HG03159 (cell line): ENCODE measurements at regions not wholly inside any gene's neighbourhood (a gene's known extent, or its start where the extent isn't known, plus 50 kb on each side); places are given as distances from the start of the nearest gene placed in this dataset.
"Not testable (repeated sequence)": the region's sequence is repeated elsewhere in the genome, so short reads cannot be mapped to it uniquely, and the experiment has no call there.

Experiments used
- ATAC-seq: cut with Tn5 transposase; IDR thresholded peaks from one replicate; pipeline ENCODE4 v1.9.1; 2021; ENCODE audit warnings: mild to moderate bottlenecking, moderate library complexity; ENCODE audit not compliant: unreplicated experiment

DNA sequence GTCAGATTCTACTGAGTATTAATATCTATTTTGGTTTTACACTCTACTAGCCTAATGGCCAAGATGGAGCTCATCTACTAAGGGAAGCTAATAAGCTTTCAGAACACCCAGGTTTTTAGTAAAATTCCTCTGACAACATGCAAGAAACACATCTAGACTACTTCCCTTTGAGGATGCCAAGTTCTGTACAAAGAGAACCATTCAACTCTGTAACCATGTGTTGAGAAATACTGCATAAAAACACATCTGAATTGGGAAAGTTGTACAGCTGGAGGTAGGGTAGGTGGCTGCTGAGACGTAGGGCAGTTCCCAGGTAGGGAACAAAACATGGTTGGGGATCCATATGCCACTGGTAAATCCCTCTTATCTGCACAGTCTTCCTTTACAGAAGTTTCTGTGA, 66.2 kb downstream of the SC5D start:
- ATAC-seq: no peak

DNA sequence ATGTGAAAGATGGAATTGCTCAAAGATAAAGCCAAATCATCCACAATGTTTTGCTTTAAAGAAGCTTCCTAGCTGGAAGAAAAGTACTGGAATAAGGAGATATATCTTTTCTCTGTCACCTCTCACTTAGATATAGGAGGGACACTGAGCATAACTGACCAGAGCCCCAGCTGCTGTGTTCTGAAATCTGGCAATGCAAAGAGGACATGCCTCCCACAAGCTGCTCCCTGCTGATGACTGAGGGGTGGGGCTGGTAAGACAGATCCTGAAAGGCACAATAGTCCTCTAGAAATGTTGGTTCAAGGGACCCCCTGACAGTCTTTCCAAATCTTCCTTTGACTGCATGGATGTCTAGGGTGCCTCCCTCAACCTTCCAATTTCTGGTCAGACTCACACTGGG, 67.0 kb downstream of the SC5D start:
- ATAC-seq: no peak

DNA sequence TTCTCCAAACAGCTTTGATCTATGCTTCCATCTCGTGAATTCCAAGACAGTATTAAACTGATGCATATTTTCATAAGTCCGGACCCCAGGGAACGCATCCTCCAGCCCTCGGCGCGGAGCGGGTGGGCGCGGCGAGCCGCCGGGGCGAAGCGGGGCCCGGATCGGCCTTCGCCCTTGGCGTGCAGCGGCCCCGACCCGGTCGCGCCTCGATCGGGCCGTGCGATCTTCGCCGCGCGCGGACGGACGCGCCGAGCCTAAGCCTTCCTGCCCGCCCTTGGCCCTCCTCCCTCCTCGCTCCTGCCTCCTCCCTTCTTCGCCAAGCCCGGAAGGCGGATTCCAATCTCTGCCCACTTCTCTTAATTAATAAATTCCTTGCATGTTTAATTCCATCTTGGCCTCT, 70.4 kb downstream of the SC5D start:
- not testable (repeated sequence) for ATAC-seq

DNA sequence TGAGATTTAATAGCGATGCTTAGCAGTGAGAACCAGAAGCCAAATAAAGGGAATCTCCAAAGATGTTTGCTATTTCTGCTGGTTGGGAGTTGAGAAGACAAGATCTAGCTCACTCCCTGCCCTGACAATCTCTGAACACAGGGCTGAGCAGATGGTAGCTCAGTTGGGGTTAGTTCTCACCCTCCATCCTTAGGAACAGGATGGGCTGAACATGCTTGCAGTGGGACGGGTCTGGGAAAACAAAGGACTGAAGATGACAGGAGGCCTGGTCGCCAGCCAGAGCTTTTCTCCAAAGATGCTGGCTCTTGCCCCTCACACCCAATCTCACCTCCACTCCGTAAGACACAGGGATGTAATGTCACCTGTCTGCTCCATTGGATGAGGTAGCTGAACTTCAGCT, 72.7 kb downstream of the SC5D start:
- ATAC-seq: no peak

DNA sequence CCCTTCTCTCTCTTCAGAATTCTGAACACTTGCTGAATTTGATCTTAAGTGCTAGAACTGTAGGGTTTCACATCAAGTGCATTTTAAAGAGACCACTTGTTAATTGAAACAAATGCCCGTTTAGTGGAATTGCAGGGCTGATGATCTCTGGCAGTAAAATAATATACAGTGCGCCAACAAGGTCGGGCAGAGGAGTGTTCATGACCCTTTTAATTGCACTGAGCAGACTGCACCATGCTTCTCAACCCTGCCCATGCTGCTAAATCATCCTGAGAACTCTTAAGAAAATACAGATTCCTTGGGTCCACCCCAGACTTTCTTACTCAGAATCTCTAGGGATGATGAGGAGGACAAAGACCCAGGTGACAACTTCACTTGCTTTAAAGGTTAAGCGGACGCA, 73.5 kb downstream of the SC5D start:
- no peak for ATAC-seq

DNA sequence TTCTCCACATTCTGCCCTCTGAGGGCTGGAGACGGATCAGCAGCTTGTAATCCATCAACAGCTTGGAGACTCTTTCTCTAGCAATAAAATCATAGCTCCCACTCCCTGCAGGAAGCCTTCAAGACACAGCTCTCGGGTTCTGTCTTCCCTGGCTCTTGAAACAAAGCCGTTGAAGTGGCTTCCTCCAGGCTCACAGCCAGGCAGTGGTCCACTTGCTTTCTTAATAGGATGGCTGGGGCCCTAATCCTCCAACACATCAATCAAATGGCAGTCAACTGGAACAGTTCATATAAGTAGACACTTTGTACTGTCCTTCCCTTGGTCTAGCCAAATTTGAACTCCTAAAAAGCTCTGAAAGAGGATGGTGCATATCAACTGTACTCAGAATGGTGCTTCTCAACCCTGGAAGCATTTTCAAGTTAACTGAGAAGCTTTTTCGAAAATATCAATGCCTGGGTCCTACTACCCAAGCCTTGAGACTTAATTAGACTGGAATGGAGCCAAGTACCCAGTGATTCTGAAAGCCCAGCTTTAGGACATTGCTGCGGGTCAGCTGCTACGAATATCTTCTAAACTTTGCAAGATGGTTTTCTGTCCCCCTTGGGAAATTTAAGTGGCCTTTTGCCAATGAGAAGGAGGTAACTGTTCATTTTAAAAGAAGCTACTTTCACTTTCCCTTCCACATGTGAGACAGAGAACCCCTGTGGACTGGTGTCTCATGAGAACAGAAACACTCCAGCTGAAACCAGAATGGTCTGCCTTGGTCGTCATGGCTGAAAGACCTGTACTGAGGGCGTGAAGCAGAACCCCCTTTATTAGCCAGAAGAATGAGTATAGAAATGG, 74.7 kb downstream of the SC5D start:
- peak; percentile 91 for ATAC-seq

DNA sequence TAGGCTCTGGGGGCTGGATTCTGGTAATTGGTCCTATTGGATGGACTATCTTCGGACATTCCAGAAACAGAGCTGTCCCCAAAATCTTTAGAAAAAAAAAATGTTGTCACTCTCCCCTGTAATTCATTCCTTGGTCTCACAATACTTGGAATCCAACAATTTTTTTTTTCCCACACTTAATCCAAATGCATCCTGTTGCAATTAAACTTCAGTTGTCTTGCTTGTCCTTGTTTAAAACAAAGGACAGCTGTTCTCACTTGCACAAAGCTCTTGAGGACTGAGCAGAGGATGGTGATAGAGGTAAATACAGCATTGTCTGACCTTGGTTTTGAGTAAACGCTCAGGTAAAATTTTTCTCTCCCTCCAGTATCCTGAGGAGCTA, 75.3 kb downstream of the SC5D start:
- no peak for ATAC-seq

DNA sequence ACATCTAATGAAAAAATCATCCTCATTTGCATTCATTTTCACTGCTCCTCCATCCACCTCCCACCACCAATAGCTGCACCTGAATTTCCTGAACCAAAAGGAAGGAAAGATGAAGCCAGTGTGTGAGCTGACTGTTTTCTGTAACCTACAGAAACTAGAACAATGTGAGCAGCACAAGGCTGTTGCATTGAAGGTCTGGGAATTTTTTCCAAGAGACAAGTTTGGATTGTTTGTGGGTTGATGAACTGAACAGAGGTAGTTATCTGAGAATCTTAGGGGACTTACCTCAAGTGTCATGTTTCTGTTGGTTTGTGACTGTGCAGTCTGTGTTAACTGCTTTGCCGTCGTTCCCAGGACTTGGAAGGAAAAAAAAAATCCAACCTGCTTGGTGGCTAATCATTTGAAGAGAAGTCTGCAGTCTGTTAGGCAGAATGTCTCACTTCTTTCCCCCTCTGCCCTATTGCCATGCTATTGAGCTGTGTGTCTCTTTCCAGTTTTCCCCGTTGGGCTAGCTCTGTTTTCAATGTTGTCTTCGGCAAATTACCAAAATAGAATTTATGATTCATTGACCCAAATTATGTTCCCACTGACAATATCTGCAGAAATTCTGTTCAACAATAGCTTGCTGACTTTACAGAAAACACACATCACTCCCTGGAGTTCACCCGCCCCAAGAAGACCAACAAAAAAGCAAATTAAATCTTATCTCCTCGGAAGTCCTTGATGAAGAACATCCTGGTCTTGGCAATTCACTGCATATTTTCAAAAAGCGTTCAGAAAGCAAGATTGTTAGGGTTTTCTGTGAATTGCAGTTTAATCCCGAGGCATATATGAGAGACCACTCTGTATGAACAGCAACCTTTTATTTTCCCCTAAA, 76.0 kb downstream of the SC5D start:
- no peak for ATAC-seq

DNA sequence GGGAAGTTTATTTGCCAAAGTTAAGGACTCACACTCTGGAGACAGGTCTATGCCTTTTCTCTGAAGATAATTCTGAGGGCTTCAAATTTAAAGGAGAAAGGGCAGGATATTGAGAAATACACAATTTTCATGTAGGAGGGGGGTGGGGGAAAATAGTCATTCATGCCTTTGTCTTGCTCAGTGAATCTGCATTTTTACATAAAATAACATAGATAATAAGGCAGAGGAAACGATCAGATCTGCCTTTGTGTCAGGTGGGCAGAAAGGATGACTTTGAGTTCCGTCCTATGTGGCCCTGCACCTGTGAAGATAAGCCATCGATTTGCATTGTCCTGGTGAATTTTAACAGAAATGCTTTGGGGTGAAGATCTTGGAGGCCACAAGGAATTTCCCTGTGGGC, 76.8 kb downstream of the SC5D start:
- ATAC-seq: no peak

DNA sequence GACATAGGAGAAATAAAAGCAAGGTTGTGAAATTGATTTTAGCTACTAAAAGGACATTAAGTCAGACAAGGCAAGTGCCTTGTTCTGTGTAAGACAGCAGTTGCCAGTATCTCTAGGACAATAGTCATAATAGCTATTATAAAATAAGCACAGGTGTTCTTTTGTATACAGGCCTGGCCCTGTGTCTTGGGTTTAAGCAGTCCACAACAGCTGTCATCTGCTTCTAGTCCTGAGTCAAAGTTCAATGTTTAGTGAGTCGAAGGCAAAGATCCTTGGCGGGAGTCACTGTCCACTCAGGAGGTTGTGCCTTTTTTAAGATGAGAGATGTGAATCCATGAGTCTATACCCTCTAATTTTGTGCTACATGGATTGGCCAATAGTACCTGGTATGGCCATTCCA, 79.5 kb downstream of the SC5D start:
- no peak for ATAC-seq

DNA sequence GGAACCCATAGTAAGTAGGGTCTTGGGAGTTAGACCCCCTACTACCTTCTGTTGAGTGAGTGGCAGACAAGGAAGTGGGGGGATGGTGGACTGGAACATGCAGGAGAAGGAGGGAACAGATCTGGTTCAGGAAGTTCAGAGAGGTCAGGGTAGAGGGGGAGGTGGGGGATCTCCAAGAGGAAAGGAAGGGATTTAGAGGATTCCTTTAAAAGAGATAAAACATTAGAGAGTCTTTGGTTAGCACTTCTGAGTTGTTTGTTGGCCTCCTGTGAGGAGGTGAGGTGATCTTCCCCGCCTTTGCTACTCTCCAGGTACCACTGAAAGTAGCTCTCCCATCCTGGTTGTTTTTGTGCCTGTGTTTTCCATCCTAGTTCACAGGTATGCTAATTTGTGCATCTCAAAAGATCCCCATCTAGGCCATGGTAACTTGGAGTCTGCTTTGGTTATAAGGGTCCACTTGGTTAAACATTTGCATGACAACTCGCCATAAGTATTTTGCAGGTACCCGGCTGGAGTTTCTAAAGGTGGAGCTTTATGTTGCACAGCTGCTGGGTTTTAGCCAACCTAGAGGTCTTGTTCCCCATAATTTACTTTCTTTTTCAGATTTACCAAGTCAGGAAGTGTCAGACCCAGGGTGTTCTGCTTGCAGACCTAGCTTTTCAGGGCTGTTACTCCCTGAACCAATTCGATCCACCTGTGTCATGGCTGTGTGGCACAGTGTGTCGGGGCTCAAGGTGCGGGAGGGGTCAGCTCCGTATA, 79.3 kb upstream of the SORL1 start:
- peak; percentile 89 for ATAC-seq

DNA sequence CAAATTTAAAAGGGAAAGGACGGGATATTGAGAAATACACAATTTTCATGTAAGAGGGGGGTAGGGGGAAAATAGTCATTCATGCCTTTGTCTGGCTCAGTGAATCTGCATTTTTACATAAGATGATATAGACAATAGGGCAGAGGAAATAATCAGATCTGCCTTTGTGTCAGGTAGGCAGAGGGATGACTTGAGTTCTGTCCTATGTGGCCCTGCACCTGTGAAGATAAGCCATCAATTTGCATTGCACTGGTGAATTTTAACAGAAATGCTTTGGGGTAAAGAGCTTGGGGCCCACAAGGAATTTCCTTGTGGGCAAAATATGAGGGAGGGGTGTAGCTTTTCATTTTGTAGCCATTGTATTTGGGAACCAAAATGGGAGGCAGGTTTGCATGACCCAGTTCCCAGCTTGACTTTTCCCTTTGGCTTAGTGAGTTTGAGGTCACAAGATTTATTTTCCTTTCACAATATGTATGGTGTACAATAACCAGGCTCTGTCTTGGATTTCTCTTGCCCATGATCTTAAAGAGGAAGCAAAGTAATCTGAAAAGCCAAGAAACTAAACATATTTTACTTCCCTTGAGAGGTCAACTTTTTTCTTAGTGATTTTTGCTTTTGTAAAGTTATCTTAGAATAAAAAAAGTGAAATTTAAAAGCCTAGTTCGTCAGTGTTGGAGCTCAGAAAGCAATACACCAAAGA, 77.7 kb upstream of the SORL1 start:
- ATAC-seq: no peak

DNA sequence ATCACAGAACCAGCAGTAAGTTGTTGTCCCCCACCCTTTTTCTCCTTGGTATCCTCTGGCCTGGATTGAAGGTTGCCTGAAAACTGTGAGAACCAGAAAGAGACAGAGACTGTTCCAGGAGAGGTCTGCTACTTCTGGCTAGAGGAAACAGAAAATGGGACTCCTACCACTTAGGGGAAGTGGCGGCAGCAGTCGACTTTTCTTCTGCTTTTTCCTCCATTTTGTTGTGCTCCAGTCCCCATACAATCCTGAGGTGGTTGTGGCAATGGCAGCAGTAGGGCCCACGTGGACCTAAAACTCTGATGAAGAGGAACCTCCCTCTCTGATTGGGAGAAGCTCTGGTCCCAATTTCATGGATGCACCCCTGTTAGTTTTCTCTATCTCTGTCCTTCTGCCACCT, 76.0 kb upstream of the SORL1 start:
- no peak for ATAC-seq

DNA sequence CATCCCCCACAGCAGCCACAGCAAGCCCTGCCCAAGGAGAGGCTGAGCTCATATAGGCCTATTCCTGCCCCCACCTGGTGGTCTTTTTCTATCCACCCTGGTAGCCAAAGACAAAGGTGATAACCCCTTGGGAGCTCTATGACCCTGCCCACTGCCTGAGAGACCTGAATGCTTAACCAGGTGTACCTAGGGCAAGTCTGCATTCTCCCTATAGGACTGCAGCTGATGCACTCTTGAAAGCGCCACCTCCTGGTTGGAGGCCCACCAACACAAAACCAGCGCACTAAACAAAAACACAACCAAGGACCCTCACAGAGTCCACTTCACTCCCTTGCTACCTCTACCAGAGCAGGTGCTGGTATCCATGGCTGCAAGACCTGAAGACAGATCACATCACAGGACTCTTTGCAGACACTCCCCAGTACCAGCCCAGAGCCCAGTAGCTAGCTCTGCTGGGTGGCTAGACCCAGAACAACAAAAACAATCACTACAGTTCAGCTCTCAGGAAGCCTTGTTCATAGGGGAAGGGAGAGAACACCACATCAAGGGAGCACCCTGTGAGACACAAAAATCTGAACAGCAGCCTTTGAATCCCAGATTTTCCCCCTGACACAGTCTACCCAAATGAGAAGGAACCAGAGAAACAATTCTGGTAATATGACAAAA, 72.8 kb upstream of the SORL1 start:
- ATAC-seq: not testable (repeated sequence)

DNA sequence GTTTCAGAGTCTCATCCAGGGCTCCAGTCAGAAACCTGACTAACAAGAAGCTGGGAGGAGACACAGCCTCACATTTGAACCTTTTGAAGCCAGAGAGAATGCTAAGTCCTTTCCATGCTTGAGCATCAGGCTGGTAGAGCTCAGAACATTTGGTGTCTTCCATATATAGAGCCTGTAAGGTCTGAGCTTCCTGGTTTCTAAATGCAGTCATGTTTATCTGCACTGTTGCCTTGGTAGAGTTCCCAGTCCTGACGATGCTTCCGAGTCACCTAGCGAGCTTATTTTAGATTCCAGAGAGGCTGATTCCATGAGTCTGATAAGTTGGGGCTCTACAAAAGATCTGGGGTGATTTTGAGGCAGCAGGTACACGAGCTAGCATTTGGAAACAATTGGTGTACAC, 68.4 kb upstream of the SORL1 start:
- no peak for ATAC-seq

DNA sequence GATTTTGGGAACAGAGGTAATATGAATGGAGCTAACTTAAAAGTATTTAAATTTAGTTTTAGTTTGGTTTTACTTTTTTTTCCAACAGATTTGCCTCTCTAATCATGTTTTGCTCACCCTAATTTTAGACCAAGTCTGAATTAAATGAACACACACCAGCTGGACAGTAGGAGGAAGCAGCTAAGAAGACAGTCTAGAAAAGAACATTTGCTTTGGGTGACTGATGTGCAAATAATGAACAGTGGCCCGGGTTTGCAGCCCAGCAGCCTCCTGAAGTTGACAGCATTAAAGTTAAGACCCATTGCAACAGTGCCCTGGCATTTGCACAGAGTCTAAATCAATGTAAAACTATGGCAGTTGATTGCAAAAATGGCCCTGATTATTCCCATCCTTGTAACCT, 66.4 kb upstream of the SORL1 start:
- ATAC-seq: no peak
